ENCODE measurements at regions not wholly inside any gene's neighbourhood (a gene's known extent, or its start where the extent isn't known, plus 50 kb on each side); places are given as distances from the start of the nearest gene placed in this dataset.

- DNase-seq (no peak), ATAC-seq (ENCODE audit: low FRiP score in 2 of 2) (no peak)
- H3K27me3 ChIP-seq, result no peaks in the 10 kb centered on the region
- no peak overlapping the region for H3K4me3 ChIP-seq
- H3K27ac ChIP-seq, result no peak overlapping the region
- H3K4me1 ChIP-seq, result no peaks in the 10 kb centered on the region
- H3K9me3 ChIP-seq, result no peaks in the 10 kb centered on the region
- TF ChIP-seq POLR2A (IDR thresholded peaks at IDR 0.05), result no peak
- TF ChIP-seq EP300 (IDR thresholded peaks at IDR 0.05), result no peak
- no peak for TF ChIP-seq CTCF (IDR thresholded peaks at IDR 0.05)
- TF ChIP-seq POLR2AphosphoS5 (IDR thresholded peaks at IDR 0.05), result no peak
- no peaks in the 10 kb centered on the region for H3K36me3 ChIP-seq
Observed at GRCh38 chr2:163515836-163516235, 220.0 kb downstream of the FIGN start.

- TF ChIP-seq EP300 (IDR thresholded peaks at IDR 0.05) (no peak), CTCF (IDR thresholded peaks at IDR 0.05) (no peak), POLR2A (IDR thresholded peaks at IDR 0.05) (no peak), POLR2AphosphoS5 (IDR thresholded peaks at IDR 0.05) (no peak)
- H3K4me1 ChIP-seq, result no peaks in the 10 kb centered on the region
- no peak overlapping the region for H3K4me3 ChIP-seq
- H3K27ac ChIP-seq, result no peak overlapping the region
- ATAC-seq (ENCODE audit: low FRiP score in 2 of 2), result no peak
- WGBS, 2 donors, result 69 to 71% methylated on average over 3 of the region's 3 CpGs
- H3K36me3 ChIP-seq, result no peaks in the 10 kb centered on the region
- H3K27me3 ChIP-seq, result no peaks in the 10 kb centered on the region
- no peaks in the 10 kb centered on the region for H3K9me3 ChIP-seq
- DNase-seq, result no peak
Observed at GRCh38 chr2:163505281-163505680, 230.5 kb downstream of the FIGN start.

- H3K4me3 ChIP-seq, result no peak overlapping the region
- no peak for TF ChIP-seq POLR2A (IDR thresholded peaks at IDR 0.05)
- TF ChIP-seq POLR2AphosphoS5 (IDR thresholded peaks at IDR 0.05), result no peak
- no peak for TF ChIP-seq EP300 (IDR thresholded peaks at IDR 0.05)
- no peak for TF ChIP-seq CTCF (IDR thresholded peaks at IDR 0.05)
- no peaks in the 10 kb centered on the region for H3K36me3 ChIP-seq
- 71% methylated on average over 13 of the region's 13 CpGs for WGBS, 2 donors
- no peaks in the 10 kb centered on the region for H3K27me3 ChIP-seq
- no peak for DNase-seq
- no peak for ATAC-seq (ENCODE audit: low FRiP score in 2 of 2)
- no peak overlapping the region for H3K27ac ChIP-seq
- no peaks in the 10 kb centered on the region for H3K4me1 ChIP-seq
- peaks cover 0 to 3% (median 0%) of the 10 kb centered on the region in 4 donors for H3K9me3 ChIP-seq
Observed at GRCh38 chr2:163493359-163494298, 242.2 kb downstream of the FIGN start.

GRCh38 chr2:163491850-163492249 is 244.0 kb downstream of the FIGN start:
- Histone ChIP-seq H3K27ac (no peak overlapping the region), H3K4me1 (no peaks in the 10 kb centered on the region), H3K36me3 (no peaks in the 10 kb centered on the region), H3K27me3 (no peaks in the 10 kb centered on the region), H3K9me3 (no peaks in the 10 kb centered on the region), H3K4me3 (no peak overlapping the region)
- DNase-seq, result no peak
- ATAC-seq (ENCODE audit: low FRiP score in 2 of 2), result no peak
- TF ChIP-seq CTCF (IDR thresholded peaks at IDR 0.05), result no peak
- TF ChIP-seq POLR2A (IDR thresholded peaks at IDR 0.05), result no peak
- TF ChIP-seq EP300 (IDR thresholded peaks at IDR 0.05), result no peak
- no peak for TF ChIP-seq POLR2AphosphoS5 (IDR thresholded peaks at IDR 0.05)
- 81 to 88% methylated on average over 2 of the region's 2 CpGs for WGBS, 2 donors

- Histone ChIP-seq H3K27ac (no peak overlapping the region), H3K27me3 (no peaks in the 10 kb centered on the region), H3K36me3 (no peaks in the 10 kb centered on the region), H3K4me3 (no peak overlapping the region), H3K9me3 (no peaks in the 10 kb centered on the region), H3K4me1 (no peaks in the 10 kb centered on the region)
- TF ChIP-seq CTCF (IDR thresholded peaks at IDR 0.05) (no peak), EP300 (IDR thresholded peaks at IDR 0.05) (no peak), POLR2A (IDR thresholded peaks at IDR 0.05) (no peak), POLR2AphosphoS5 (IDR thresholded peaks at IDR 0.05) (no peak)
- no peak for DNase-seq
- no peak for ATAC-seq (ENCODE audit: low FRiP score in 2 of 2)
- 53 to 58% methylated on average over 3 of the region's 3 CpGs for WGBS, 2 donors
Observed at GRCh38 chr2:163490281-163490680, 245.5 kb downstream of the FIGN start.
